B cell (primary cell): ENCODE measurements at regions not wholly inside any gene's neighbourhood (a gene's known extent, or its start where the extent isn't known, plus 50 kb on each side); places are given as distances from the start of the nearest gene placed in this dataset.

Experiments used
- CTCF ChIP-seq: fragments of 200-600 bp; IDR thresholded peaks from one replicate; pipeline ENCODE4 v1.8.0; 2022; ENCODE audit warnings: antibody characterized with exemption, mild to moderate bottlenecking
- EZH2 ChIP-seq: IDR thresholded peaks from 2 replicates; pipeline ENCODE4 v1.6.1; 2012; ENCODE audit warnings: borderline replicate concordance, low read depth, mild to moderate bottlenecking, moderate library complexity, low read length; ENCODE audit not compliant: insufficient read depth, poor library complexity, severe bottlenecking

DNA sequence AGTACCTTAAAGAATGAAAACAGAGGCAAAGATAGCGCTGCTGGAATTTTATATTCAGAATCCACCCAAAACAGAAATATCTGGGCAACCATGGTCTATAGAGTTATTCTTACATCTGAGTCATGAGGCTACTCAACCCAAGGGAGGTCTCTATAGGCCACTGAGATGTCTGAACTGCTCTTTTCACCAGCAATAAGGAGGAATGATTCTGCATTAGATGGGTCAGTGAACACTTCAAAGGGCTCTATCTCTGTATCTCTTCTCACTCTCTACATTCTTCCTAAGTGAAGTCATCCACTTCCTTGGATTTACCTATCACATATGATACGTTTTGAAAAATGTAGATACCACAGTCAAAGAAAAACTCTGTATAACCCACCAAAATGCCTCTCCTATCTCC is 90.2 kb upstream of the NGF start:
- TF ChIP-seq CTCF: no peak
- no peak for TF ChIP-seq EZH2
